ENCODE measurements at regions not wholly inside any gene's neighbourhood (a gene's known extent, or its start where the extent isn't known, plus 50 kb on each side); places are given as distances from the start of the nearest gene placed in this dataset.

DNA sequence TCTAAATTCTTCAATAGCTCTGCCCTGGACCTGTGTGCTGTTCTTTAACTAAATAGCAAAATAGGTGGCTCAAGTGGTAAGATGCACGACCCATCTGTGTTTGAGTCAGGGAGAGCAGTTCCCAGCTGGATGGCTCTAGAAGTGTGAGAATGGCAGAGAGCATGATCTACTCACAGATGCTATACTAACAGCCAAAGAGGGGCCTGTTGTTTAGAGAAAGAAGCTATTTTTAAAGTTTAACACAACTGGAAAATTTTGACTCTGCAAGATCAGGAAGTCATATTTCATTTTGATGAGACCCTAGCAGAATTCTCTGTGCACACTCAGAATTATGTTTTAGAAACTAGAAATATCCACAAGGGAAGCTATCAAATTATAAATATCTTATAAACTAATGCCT lies 87.4 kb upstream of the PIP4K2A start:
- no peak for TF ChIP-seq RAD21 (IDR thresholded peaks at IDR 0.05; ENCODE audit: low read depth)
- TF ChIP-seq CEBPB (IDR thresholded peaks at IDR 0.05), result no peak
- no peak for TF ChIP-seq MAX (IDR thresholded peaks at IDR 0.05)
- TF ChIP-seq EP300 (IDR thresholded peaks at IDR 0.05; ENCODE audit: borderline replicate concordance), result no peak
- no peak for TF ChIP-seq TCF12 (IDR thresholded peaks at IDR 0.05; ENCODE audit: low read depth)
- TF ChIP-seq TAF1 (IDR thresholded peaks at IDR 0.05; ENCODE audit: low read depth), result no peak
- no peak for TF ChIP-seq TEAD4 (IDR thresholded peaks at IDR 0.05)
- no peak for TF ChIP-seq YY1 (IDR thresholded peaks at IDR 0.05; ENCODE audit: low read depth)
- TF ChIP-seq, protein P1, sequence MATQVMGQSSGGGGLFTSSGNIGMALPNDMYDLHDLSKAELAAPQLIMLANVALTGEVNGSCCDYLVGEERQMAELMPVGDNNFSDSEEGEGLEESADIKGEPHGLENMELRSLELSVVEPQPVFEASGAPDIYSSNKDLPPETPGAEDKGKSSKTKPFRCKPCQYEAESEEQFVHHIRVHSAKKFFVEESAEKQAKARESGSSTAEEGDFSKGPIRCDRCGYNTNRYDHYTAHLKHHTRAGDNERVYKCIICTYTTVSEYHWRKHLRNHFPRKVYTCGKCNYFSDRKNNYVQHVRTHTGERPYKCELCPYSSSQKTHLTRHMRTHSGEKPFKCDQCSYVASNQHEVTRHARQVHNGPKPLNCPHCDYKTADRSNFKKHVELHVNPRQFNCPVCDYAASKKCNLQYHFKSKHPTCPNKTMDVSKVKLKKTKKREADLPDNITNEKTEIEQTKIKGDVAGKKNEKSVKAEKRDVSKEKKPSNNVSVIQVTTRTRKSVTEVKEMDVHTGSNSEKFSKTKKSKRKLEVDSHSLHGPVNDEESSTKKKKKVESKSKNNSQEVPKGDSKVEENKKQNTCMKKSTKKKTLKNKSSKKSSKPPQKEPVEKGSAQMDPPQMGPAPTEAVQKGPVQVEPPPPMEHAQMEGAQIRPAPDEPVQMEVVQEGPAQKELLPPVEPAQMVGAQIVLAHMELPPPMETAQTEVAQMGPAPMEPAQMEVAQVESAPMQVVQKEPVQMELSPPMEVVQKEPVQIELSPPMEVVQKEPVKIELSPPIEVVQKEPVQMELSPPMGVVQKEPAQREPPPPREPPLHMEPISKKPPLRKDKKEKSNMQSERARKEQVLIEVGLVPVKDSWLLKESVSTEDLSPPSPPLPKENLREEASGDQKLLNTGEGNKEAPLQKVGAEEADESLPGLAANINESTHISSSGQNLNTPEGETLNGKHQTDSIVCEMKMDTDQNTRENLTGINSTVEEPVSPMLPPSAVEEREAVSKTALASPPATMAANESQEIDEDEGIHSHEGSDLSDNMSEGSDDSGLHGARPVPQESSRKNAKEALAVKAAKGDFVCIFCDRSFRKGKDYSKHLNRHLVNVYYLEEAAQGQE (IDR thresholded peaks at IDR 0.05; ENCODE audit: low read depth), result no peak
- TF ChIP-seq ZBTB7A (IDR thresholded peaks at IDR 0.05; ENCODE audit: low read depth), result no peak
- no peak for TF ChIP-seq EGR1 (IDR thresholded peaks at IDR 0.05)
- TF ChIP-seq CREB1 (IDR thresholded peaks at IDR 0.05; ENCODE audit: low read depth), result no peak
